Natural killer cell (primary cell): ENCODE measurements at regions not wholly inside any gene's neighbourhood (a gene's known extent, or its start where the extent isn't known, plus 50 kb on each side); places are given as distances from the start of the nearest gene placed in this dataset.

Source experiments
- ATAC-seq, 3 donors: fragments of 150-1000 bp in 2 of 3; fragments of 200-7000 bp in 1 of 3; cut with Tn5 transposase; 1 replicate in 1 of 3; 2 replicates in 2 of 3; pipeline ENCODE4 v1.10.0; 2021; ENCODE audit warnings: mild to moderate bottlenecking in 2 of 3, moderate library complexity in 2 of 3
- DNase-seq, 2 donors: peaks; one replicate each; pipeline versions ENCODE4 v3.0.0 to v3.0.0-alpha.2; 2013 to 2021; ENCODE audit warnings: mixed read lengths in 1 of 2
- H3K27ac ChIP-seq: one replicate; pipeline ENCODE4 v1.5.1; 2013; ENCODE audit warnings: mild to moderate bottlenecking, low read length
- H3K27me3 ChIP-seq: one replicate; pipeline ENCODE4 v1.6.1; 2013; ENCODE audit warnings: low read length; ENCODE audit not compliant: control insufficient read depth, insufficient read depth
- H3K36me3 ChIP-seq: one replicate; pipeline ENCODE4 v1.6.1; 2013; ENCODE audit warnings: low read length; ENCODE audit not compliant: control insufficient read depth, insufficient read depth
- H3K4me1 ChIP-seq: one replicate; pipeline ENCODE4 v1.6.1; 2013; ENCODE audit warnings: low read length; ENCODE audit not compliant: control insufficient read depth, insufficient read depth
- H3K4me3 ChIP-seq: one replicate; pipeline ENCODE4 v1.5.1; 2013; ENCODE audit warnings: low read length
- H3K9me3 ChIP-seq: one replicate; pipeline ENCODE4 v1.6.1; 2013; ENCODE audit warnings: low read length; ENCODE audit not compliant: control insufficient read depth, insufficient read depth
- H3K27ac Mint-ChIP-seq, 2 donors: one replicate each; pipeline ENCODE4 v1.8.0; 2022; ENCODE audit warnings: mild to moderate bottlenecking in 2 of 2, mixed read lengths in 2 of 2, moderate library complexity in 1 of 2
- H3K27me3 Mint-ChIP-seq, 2 donors: one replicate each; pipeline ENCODE4 v1.8.0; 2022; ENCODE audit warnings: low read depth in 2 of 2, mixed read lengths in 2 of 2
- H3K36me3 Mint-ChIP-seq: one replicate; pipeline ENCODE4 v1.8.0; 2022; ENCODE audit warnings: mixed read lengths
- H3K4me1 Mint-ChIP-seq, 2 donors: one replicate each; pipeline ENCODE4 v1.8.0; 2022; ENCODE audit warnings: mixed read lengths in 2 of 2
- H3K4me3 Mint-ChIP-seq: one replicate; pipeline ENCODE4 v1.8.0; 2022; ENCODE audit warnings: mild to moderate bottlenecking, moderate library complexity, mixed read lengths
- H3K9me3 Mint-ChIP-seq, 2 donors: one replicate each; pipeline ENCODE4 v1.8.0; 2022; ENCODE audit warnings: mixed read lengths in 2 of 2
- WGBS: methylation state at CpG from one replicate; pipeline ENCODE4 v1.1.7; 2013; ENCODE audit warnings: missing lambda C conversion rate; ENCODE audit not compliant: insufficient coverage; 5-methylcytosine and 5-hydroxymethylcytosine counted together
- intact Hi-C: fragments of 100-400 bp; cut with micrococcal nuclease; formaldehyde crosslinking; loops from one replicate; pipeline ENCODE4 v1.14.2; 2022
- TF ChIP-seq, protein P1 (sequence below): fragments of 200-600 bp; IDR thresholded peaks from one replicate; pipeline ENCODE4 v1.8.0; 2022; ENCODE audit warnings: antibody characterized with exemption

DNA sequence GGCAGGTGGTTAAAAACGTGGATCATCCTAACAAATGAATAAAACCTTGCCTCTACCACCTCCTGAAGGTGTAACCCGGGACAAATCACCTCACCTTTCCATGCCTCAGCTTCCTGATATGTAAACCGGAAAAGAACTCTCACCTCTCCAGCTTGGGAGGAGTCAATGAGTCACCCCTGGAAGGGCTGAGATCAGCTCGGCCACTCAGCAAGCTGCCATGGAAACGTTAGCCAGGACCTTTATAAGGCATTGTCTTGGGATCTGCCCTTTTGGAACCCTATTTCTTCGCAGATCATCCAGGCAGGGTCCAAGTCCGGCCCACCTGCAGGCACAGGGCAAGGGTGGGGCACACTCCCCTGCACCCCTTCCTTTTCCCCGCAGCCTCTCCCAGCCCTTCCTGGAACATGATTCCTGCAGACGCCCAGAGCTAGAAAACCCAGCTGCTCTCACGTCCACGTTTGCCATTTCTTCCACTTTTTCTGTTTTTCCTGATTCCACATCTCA, 81.6 kb upstream of the PFKP start:
- H3K27me3 ChIP-seq, result peaks cover 3% of the 10 kb centered on the region
- no peak overlapping the region for H3K27ac ChIP-seq
- no peaks in the 10 kb centered on the region for H3K36me3 ChIP-seq
- TF ChIP-seq, protein P1, sequence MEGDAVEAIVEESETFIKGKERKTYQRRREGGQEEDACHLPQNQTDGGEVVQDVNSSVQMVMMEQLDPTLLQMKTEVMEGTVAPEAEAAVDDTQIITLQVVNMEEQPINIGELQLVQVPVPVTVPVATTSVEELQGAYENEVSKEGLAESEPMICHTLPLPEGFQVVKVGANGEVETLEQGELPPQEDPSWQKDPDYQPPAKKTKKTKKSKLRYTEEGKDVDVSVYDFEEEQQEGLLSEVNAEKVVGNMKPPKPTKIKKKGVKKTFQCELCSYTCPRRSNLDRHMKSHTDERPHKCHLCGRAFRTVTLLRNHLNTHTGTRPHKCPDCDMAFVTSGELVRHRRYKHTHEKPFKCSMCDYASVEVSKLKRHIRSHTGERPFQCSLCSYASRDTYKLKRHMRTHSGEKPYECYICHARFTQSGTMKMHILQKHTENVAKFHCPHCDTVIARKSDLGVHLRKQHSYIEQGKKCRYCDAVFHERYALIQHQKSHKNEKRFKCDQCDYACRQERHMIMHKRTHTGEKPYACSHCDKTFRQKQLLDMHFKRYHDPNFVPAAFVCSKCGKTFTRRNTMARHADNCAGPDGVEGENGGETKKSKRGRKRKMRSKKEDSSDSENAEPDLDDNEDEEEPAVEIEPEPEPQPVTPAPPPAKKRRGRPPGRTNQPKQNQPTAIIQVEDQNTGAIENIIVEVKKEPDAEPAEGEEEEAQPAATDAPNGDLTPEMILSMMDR, result no peak
- no peaks in the 10 kb centered on the region for H3K36me3 Mint-ChIP-seq
- intact Hi-C loops, result no loop called here
- no peaks in the 10 kb centered on the region for H3K4me1 Mint-ChIP-seq
- H3K4me3 Mint-ChIP-seq, result no peak overlapping the region
- H3K4me3 ChIP-seq, result no peak overlapping the region
- DNase-seq (no peak), ATAC-seq (no peak)
- WGBS, result 41% methylated on average over 11 of the region's 11 CpGs
- peaks cover 5% of the 10 kb centered on the region for H3K9me3 ChIP-seq
- H3K27ac Mint-ChIP-seq, result no peak overlapping the region
- H3K9me3 Mint-ChIP-seq, result no peaks in the 10 kb centered on the region
- peaks cover 3% of the 10 kb centered on the region for H3K4me1 ChIP-seq
- peaks cover 23 to 27% of the 10 kb centered on the region in 2 donors for H3K27me3 Mint-ChIP-seq

DNA sequence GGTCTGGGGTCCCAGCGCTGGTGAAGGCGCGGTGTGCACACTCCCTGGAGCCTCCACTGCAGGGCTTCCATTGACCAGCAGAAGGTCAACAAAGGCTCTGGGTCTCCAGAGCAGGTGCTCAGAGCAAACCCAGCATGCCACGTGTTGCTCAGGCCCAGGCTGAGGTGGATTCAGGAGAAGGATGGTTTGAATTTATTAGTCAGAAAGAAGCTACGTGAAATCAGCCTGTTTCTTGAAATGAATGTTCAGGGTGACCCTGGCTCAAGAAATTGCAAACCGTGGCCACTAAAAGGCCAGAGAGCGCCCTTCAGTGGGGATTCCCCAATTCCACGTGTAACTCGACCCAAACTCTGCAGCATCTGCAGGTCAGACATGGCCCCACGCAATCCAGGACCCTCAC, 82.7 kb upstream of the PFKP start:
- H3K36me3 ChIP-seq, result no peaks in the 10 kb centered on the region
- ATAC-seq, result no peak
- Mint-ChIP-seq H3K4me3 (no peak overlapping the region), H3K4me1 (no peaks in the 10 kb centered on the region), H3K27me3 (peaks cover 23 to 27% of the 10 kb centered on the region in 2 donors), H3K27ac (no peak overlapping the region), H3K36me3 (no peaks in the 10 kb centered on the region), H3K9me3 (no peaks in the 10 kb centered on the region)
- H3K9me3 ChIP-seq, result peaks cover 5% of the 10 kb centered on the region
- H3K4me1 ChIP-seq, result peaks cover 3% of the 10 kb centered on the region
- peaks cover 3% of the 10 kb centered on the region for H3K27me3 ChIP-seq
- 84% methylated on average over 10 of the region's 10 CpGs for WGBS
- DNase-seq, result no peak
- intact Hi-C loops, result no loop called here
- TF ChIP-seq, protein P1, result no peak
- H3K27ac ChIP-seq, result no peak overlapping the region
- H3K4me3 ChIP-seq, result no peak overlapping the region

DNA sequence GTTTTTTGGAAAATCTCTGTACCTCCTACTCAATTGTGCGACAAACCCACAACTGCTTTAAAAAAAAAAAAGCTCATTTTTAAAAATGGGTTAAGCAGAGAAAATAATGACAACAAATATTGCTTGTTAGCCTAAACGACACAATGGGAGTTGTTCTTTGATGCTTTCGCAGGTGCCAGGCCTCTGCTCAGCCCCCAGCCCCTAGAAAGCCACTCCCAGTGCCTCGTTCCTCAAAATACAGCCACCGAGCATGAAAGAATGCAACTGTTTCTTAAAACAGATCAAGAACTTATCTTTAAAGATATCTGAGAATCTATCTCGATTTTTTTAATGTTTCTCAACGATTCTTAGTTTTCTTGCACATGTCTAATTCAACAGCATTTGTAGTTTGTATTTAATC, 85.2 kb upstream of the PFKP start:
- Mint-ChIP-seq H3K27me3 (peaks cover 11 to 14% of the 10 kb centered on the region in 2 donors), H3K9me3 (no peaks in the 10 kb centered on the region)
- intact Hi-C loops, result no loop called here

More for the DNA sequence above, 85.2 kb upstream of the PFKP start:
- Mint-ChIP-seq H3K4me3 (no peak overlapping the region), H3K27ac (no peak overlapping the region), H3K4me1 (no peaks in the 10 kb centered on the region), H3K36me3 (no peaks in the 10 kb centered on the region)
- Histone ChIP-seq H3K9me3 (no peaks in the 10 kb centered on the region), H3K27me3 (no peaks in the 10 kb centered on the region), H3K27ac (no peak overlapping the region), H3K4me1 (peaks cover 3% of the 10 kb centered on the region), H3K4me3 (no peak overlapping the region), H3K36me3 (no peaks in the 10 kb centered on the region)
- ATAC-seq (no peak), DNase-seq (no peak)
- WGBS, result 63% methylated on average over 6 of the region's 7 CpGs
- TF ChIP-seq, protein P1, result no peak
